ENCODE measurements at regions not wholly inside any gene's neighbourhood (a gene's known extent, or its start where the extent isn't known, plus 50 kb on each side); places are given as distances from the start of the nearest gene placed in this dataset.
"Not testable (repeated sequence)": the region's sequence is repeated elsewhere in the genome, so short reads cannot be mapped to it uniquely, and the experiment has no call there.

DNA sequence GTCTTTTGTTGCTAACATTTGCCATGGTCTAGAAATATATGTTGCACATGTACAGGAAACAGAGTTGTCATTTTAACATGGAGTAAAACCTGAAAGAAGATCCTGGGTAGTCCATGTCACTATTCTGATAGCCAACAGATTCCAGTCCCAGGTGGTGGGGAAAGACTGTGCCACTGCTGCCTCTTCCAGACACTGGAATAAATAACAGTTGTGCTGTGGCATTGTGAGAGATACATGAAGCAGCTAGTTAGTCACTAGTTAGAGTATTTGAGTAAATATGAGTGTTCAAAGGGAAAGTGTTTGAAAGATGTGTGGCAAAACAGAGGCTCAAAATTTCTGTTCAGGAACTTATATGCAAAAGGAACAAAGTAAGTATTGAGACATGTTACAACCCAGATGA is 1408.3 kb downstream of the EFNA5 start:
- intact Hi-C loops (cut with micrococcal nuclease): no loop called here
- ATAC-seq (ENCODE audit: low read depth) (no peak), DNase-seq (no peak)
- Mint-ChIP-seq H3K36me3 (ENCODE audit: low read depth) (no peaks in the 10 kb centered on the region), H3K4me1 (no peaks in the 10 kb centered on the region), H3K27me3 (no peaks in the 10 kb centered on the region), H3K9me3 (peaks cover 2% of the 10 kb centered on the region), H3K27ac (no peak overlapping the region), H3K4me3 (no peak overlapping the region)
- POLR2A ChIA-PET: no interaction called here
- TF ChIP-seq, protein P1, sequence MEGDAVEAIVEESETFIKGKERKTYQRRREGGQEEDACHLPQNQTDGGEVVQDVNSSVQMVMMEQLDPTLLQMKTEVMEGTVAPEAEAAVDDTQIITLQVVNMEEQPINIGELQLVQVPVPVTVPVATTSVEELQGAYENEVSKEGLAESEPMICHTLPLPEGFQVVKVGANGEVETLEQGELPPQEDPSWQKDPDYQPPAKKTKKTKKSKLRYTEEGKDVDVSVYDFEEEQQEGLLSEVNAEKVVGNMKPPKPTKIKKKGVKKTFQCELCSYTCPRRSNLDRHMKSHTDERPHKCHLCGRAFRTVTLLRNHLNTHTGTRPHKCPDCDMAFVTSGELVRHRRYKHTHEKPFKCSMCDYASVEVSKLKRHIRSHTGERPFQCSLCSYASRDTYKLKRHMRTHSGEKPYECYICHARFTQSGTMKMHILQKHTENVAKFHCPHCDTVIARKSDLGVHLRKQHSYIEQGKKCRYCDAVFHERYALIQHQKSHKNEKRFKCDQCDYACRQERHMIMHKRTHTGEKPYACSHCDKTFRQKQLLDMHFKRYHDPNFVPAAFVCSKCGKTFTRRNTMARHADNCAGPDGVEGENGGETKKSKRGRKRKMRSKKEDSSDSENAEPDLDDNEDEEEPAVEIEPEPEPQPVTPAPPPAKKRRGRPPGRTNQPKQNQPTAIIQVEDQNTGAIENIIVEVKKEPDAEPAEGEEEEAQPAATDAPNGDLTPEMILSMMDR (IDR thresholded peaks at IDR 0.05): no peak
- CTCF ChIA-PET: no interaction called here

DNA sequence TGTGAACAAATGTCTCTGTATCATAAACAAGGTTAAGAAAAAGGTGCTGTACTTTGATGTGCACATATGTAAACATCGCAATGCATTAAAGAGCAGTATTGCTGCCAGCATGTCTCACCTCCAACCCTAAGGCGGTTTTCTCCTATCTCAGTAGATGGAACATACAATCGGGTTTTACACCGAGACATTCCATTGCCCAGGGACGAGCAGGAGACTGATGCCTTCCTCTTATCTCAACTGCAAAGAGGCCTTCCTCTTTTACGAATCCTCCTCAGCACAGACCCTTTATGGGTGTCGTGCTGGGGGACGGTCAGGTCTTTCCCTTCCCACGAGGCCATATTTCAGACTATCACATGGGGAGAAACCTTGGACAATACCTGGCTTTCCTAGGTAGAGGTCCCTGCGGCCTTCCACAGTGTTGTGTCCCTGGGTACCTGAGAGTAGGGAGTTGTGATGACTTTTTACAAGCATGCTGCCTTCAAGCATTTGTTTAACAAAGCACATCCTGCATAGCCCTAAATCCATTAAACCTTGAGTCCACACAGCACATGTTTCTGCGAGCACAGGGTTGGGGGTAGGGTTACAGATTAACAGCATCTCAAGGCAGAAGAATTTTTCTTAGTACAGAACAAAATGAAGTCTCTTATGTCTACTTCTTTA is 1411.2 kb downstream of the EFNA5 start:
- intact Hi-C loops (cut with micrococcal nuclease); H3K27ac Mint-ChIP-seq; H3K27me3 Mint-ChIP-seq; CTCF ChIA-PET; DNase-seq; H3K4me3 Mint-ChIP-seq; ATAC-seq (ENCODE audit: low read depth); H3K9me3 Mint-ChIP-seq; H3K36me3 Mint-ChIP-seq (ENCODE audit: low read depth); H3K4me1 Mint-ChIP-seq; POLR2A ChIA-PET: not testable (repeated sequence)

DNA sequence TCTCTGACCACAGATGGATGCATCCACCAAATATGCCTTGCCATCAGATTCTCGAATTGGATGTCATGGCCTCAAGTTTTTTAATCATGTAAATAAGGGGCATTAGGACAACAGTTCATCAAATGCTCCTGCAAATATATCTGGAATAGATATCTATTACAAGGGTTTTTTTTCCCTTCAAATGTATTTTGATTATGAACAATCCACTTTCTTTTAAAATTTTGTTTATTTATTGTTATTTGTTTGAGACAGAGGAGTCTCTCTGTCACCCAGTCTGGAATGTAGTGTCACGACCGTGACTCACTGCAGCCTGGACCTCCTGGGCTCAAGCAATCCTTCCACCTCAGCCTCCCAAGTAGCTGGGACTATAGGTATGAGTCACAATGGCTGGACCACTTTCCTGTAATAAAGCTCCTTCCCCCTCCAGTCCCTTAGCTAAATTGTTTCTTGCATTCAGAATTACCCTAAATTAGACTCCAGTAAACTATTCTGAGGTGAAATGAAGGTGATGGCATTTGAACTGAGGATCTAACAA is 1412.1 kb downstream of the EFNA5 start:
- intact Hi-C loops (cut with micrococcal nuclease): no loop called here
- Mint-ChIP-seq H3K27ac (no peak overlapping the region), H3K4me3 (no peak overlapping the region), H3K4me1 (no peaks in the 10 kb centered on the region), H3K36me3 (ENCODE audit: low read depth) (no peaks in the 10 kb centered on the region), H3K9me3 (no peaks in the 10 kb centered on the region), H3K27me3 (no peaks in the 10 kb centered on the region)
- no peak for DNase-seq
- ChIA-PET CTCF (no interaction called here), POLR2A (no interaction called here)
- TF ChIP-seq, protein P1 (IDR thresholded peaks at IDR 0.05): no peak
- no peak for ATAC-seq (ENCODE audit: low read depth)

DNA sequence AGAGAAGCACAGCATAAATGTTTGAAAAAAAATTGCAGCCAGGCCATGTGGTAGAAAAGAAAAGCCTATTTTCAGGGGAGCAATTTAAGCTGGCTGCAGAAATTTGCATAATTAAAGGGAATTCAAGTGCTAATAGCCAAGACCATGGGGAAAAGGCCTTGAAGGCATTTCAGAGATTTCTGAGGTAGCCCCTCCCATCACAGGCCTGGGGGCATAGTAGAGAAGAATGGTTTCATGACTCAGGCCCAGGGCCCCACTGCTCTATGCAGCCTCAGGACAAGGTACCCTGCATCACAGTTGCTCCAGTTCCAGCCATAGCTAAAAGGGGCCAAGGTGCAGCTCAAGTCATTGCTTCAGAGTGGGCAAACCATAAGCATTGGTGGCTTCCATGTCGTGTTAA is 1416.0 kb downstream of the EFNA5 start:
- intact Hi-C loops (cut with micrococcal nuclease): no loop called here
- H3K4me1 Mint-ChIP-seq: no peaks in the 10 kb centered on the region
- no peak overlapping the region for H3K4me3 Mint-ChIP-seq
- CTCF ChIA-PET: no interaction called here
- POLR2A ChIA-PET: no interaction called here
- no peaks in the 10 kb centered on the region for H3K9me3 Mint-ChIP-seq
- no peak for ATAC-seq (ENCODE audit: low read depth)
- no peaks in the 10 kb centered on the region for H3K27me3 Mint-ChIP-seq
- H3K36me3 Mint-ChIP-seq (ENCODE audit: low read depth): no peaks in the 10 kb centered on the region
- no peak overlapping the region for H3K27ac Mint-ChIP-seq
- no peak for DNase-seq
- TF ChIP-seq, protein P1 (IDR thresholded peaks at IDR 0.05): no peak

DNA sequence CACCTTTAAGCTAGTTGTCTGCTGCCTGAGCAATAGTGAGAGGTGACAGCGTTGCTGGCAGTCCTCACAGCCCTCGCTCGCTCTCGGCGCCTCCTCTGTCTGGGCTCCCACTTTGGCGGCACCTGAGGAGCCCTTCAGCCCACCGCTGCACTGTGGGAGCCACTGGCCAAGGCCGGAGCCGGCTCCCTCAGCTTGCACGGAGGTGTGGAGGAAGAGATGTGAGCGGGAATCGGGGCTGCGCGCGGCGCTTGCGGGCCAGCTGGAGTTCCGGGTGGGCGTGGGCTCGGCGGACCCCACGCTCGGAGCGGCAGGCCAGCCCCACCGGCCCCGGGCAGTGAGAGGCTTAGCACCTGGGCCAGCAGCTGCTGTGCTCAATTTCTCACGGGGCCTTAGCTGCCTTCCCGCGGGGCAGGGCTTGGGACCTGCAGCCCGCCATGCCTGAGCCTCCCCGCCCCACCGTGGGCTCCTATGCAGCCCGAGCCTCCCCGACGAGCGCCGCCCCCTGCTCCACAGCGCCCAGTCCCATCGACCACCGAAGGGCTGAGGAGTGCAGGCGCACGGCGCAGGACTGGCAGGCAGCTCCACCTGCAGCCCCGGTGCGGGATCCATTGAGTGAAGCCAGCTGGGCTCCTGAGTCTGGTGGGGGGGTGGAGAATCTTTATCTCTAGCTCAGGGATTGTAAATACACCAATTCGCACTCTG is 1424.5 kb downstream of the EFNA5 start:
- intact Hi-C loops (cut with micrococcal nuclease); H3K27me3 Mint-ChIP-seq; H3K9me3 Mint-ChIP-seq; ATAC-seq (ENCODE audit: low read depth); DNase-seq; H3K4me1 Mint-ChIP-seq; H3K27ac Mint-ChIP-seq; CTCF ChIA-PET; POLR2A ChIA-PET; H3K4me3 Mint-ChIP-seq; H3K36me3 Mint-ChIP-seq (ENCODE audit: low read depth): not testable (repeated sequence)

DNA sequence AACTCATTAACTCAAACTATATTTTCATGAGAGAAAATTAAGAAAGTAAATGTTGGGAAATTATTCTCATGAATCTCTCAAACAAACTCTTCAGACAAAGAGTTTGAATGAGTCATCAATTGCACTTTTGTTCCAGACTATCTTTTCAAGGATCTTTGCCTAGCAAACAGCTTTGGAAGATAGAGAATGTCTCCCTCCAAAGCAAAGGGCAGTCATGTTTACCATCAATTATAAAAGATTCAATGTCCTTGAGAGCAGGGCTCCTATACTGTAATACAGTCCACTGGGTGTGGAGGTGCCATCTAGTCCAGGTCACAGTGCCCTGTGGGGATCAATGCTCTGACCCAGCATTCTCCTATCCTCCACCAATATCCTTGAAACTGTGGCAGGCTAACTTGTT is 1429.3 kb downstream of the EFNA5 start:
- ATAC-seq (ENCODE audit: low read depth) (no peak), DNase-seq (no peak)
- H3K27me3 Mint-ChIP-seq: no peaks in the 10 kb centered on the region
- no peak overlapping the region for H3K4me3 Mint-ChIP-seq
- TF ChIP-seq, protein P1 (IDR thresholded peaks at IDR 0.05): no peak
- ChIA-PET POLR2A (no interaction called here), CTCF (no interaction called here)
- H3K4me1 Mint-ChIP-seq: no peaks in the 10 kb centered on the region
- H3K36me3 Mint-ChIP-seq (ENCODE audit: low read depth): no peaks in the 10 kb centered on the region
- intact Hi-C loops (cut with micrococcal nuclease): no loop called here
- H3K9me3 Mint-ChIP-seq: no peaks in the 10 kb centered on the region
- no peak overlapping the region for H3K27ac Mint-ChIP-seq

Data from activated B cell treated with CpG ODN at 0.5 μM for 24 hours (primary cell).